Naive B cell (primary cell): ENCODE measurements at regions not wholly inside any gene's neighbourhood (a gene's known extent, or its start where the extent isn't known, plus 50 kb on each side); places are given as distances from the start of the nearest gene placed in this dataset.
"Not testable (repeated sequence)": the region's sequence is repeated elsewhere in the genome, so short reads cannot be mapped to it uniquely, and the experiment has no call there.

Experiments used
- ATAC-seq, 2 donors: fragments of 150-1000 bp; cut with Tn5 transposase; 2 replicates each; pipeline ENCODE4 v1.10.0; 2021; ENCODE audit warnings: low read depth in 2 of 2, mild to moderate bottlenecking in 2 of 2, moderate library complexity in 2 of 2
- DNase-seq: peaks from one replicate; pipeline ENCODE4 v3.0.0; 2022
- H3K27ac Mint-ChIP-seq, 6 donors: one replicate each; pipeline ENCODE4 v1.8.0; 2020 to 2022; ENCODE audit warnings: mild to moderate bottlenecking in 6 of 6, mixed read lengths in 6 of 6, moderate library complexity in 5 of 6, inconsistent platforms in 2 of 6
- H3K27me3 Mint-ChIP-seq, 3 donors: one replicate each; pipeline ENCODE4 v1.8.0; 2021 to 2022; ENCODE audit warnings: mixed read lengths in 3 of 3, mild to moderate bottlenecking in 1 of 3
- H3K36me3 Mint-ChIP-seq, 2 donors: one replicate each; pipeline ENCODE4 v1.8.0; 2020 to 2022; ENCODE audit warnings: mixed read lengths in 2 of 2, inconsistent platforms in 1 of 2, mild to moderate bottlenecking in 1 of 2
- H3K4me1 Mint-ChIP-seq, 3 donors: one replicate each; pipeline ENCODE4 v1.8.0; 2020 to 2022; ENCODE audit warnings: mixed read lengths in 3 of 3, inconsistent platforms in 1 of 3, mild to moderate bottlenecking in 1 of 3, moderate library complexity in 1 of 3
- H3K4me3 Mint-ChIP-seq, 8 donors: one replicate each; pipeline ENCODE4 v1.8.0; 2020 to 2022; ENCODE audit warnings: mild to moderate bottlenecking in 8 of 8, mixed read lengths in 8 of 8, moderate library complexity in 8 of 8, inconsistent platforms in 2 of 8
- H3K9me3 Mint-ChIP-seq, 7 donors: one replicate each; pipeline ENCODE4 v1.8.0; 2020 to 2022; ENCODE audit warnings: mixed read lengths in 7 of 7, mild to moderate bottlenecking in 5 of 7, inconsistent platforms in 2 of 7, moderate library complexity in 1 of 7

DNA sequence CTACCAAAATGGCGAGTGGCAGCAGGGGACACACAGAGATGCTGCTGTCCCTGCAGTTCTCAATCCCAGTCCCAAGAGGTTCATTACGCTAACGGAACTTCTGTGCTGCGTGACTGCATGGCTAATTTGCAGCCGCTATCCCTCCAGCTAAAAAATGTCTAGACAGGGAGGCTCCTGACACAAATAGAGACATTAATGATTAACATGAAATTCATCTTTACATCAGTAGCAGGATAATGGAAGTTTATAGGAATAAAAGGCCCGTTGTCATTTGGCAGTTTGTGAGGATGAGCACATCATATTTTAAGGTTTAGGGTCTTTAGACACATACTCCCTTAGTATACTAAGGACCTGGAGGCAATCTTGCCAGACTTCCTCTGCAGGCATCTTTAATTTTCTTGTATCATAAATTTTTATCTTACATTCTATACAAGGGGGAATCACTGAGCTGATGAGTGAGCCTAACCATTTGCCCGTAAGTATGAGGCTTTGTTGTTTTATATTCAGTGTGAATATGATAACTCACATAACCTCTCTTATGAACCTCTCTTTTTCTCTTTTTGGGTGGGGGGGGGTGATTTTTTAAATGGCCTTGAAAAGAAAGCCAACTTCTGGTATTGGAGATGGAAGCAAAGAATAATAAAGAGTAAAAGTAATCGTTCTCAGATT is 99.8 kb upstream of the OR9G4 start:
- Mint-ChIP-seq H3K36me3 (no peaks in the 10 kb centered on the region), H3K4me1 (no peaks in the 10 kb centered on the region), H3K9me3 (peaks cover 0 to 3% (median 0%) of the 10 kb centered on the region in 7 donors), H3K27me3 (peaks cover 0 to 6% (median 0%) of the 10 kb centered on the region in 3 donors), H3K27ac (no peak overlapping the region), H3K4me3 (no peak overlapping the region)
- ATAC-seq (no peak), DNase-seq (no peak)

GRCh38 chr11:56846631-56847576 is 98.4 kb upstream of the OR9G4 start:
- no peaks in the 10 kb centered on the region for H3K36me3 Mint-ChIP-seq
- H3K4me1 Mint-ChIP-seq: no peaks in the 10 kb centered on the region
- ATAC-seq: no peak
- no peak for DNase-seq
- no peak overlapping the region for H3K27ac Mint-ChIP-seq
- no peak overlapping the region for H3K4me3 Mint-ChIP-seq
- H3K9me3 Mint-ChIP-seq: peaks cover 0 to 3% (median 0%) of the 10 kb centered on the region in 7 donors
- H3K27me3 Mint-ChIP-seq: peaks cover 0 to 6% (median 0%) of the 10 kb centered on the region in 3 donors

GRCh38 chr11:56845121-56845732 is 96.7 kb upstream of the OR9G4 start:
- DNase-seq: no peak
- no peaks in the 10 kb centered on the region for H3K36me3 Mint-ChIP-seq
- peaks cover 0 to 6% (median 0%) of the 10 kb centered on the region in 3 donors for H3K27me3 Mint-ChIP-seq
- H3K4me3 Mint-ChIP-seq: no peak overlapping the region
- no peak overlapping the region for H3K27ac Mint-ChIP-seq
- ATAC-seq: no peak
- peaks cover 0 to 3% (median 0%) of the 10 kb centered on the region in 7 donors for H3K9me3 Mint-ChIP-seq
- no peaks in the 10 kb centered on the region for H3K4me1 Mint-ChIP-seq

DNA sequence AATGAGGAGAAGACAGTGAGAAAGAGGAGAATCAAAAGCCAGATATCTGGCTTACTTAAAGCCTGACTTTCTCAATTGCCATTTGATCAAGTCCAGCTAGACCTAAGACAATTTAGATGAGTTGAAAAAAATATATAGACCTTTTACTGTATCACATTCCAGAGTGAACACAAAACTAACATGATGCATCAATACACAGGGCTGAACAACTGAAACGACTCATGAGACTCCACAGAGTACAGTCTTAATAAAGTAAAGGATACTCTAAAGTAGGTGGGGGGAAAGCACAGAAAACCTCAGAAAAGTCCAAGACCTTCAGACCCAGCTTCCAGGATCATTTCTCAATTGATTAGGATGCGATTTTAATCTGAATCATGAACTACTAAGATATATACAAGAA is 95.3 kb upstream of the OR9G4 start:
- H3K9me3 Mint-ChIP-seq: peaks cover 0 to 3% (median 0%) of the 10 kb centered on the region in 7 donors
- H3K4me1 Mint-ChIP-seq: no peaks in the 10 kb centered on the region
- no peak overlapping the region for H3K27ac Mint-ChIP-seq
- H3K4me3 Mint-ChIP-seq: no peak overlapping the region
- no peak for DNase-seq
- H3K27me3 Mint-ChIP-seq: peaks cover 0 to 6% (median 5%) of the 10 kb centered on the region in 3 donors
- H3K36me3 Mint-ChIP-seq: no peaks in the 10 kb centered on the region
- no peak for ATAC-seq

DNA sequence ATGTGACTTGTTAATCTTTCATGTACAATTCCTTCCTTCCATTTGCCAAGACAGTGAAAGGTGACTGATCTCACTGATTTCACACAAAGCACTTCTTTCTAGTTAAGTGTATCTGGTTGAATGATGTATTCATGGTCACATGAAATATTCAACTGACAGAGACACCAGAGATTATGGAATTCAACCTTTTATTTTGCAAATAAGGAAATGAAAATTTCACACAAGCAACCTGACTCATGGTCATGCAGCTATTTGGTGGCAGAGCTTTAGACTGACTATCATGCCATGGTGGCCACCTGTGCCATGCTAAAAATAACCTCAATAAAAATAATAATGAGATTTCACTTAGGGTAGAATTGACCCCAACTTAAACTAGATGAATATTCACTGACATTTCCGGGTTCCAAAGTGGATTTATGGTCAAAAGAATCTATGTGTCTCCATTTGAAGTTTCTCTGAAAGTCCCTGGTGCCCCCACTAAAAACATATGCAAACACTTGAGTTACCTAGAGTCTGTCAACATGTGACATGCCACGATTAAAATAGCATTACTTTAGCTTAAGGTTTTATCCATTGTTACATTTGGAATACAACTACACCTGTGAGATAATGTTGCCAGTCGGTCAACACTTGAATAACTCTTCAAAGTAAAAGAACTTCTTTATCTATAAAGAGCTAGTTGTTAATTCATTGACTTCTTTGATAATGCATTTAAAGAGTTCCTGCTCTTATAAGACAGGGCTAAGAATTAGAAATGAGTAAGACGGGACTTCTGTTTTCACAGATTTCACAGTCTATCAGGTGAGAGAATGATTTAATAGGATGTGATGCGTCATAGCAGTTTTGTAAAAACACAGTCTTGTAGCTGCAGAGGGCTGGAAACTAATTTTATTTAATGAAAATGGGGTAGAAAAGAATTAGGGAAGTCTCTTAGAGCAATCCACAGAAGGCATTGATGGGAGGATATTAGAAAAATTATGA is 94.6 kb upstream of the OR9G4 start:
- no peak for DNase-seq
- no peak for ATAC-seq
- H3K27me3 Mint-ChIP-seq: peaks cover 0 to 6% (median 5%) of the 10 kb centered on the region in 3 donors
- H3K4me3 Mint-ChIP-seq: no peak overlapping the region
- no peak overlapping the region for H3K27ac Mint-ChIP-seq
- H3K4me1 Mint-ChIP-seq: no peaks in the 10 kb centered on the region
- no peaks in the 10 kb centered on the region for H3K36me3 Mint-ChIP-seq
- H3K9me3 Mint-ChIP-seq: peaks cover 0 to 3% (median 0%) of the 10 kb centered on the region in 7 donors

DNA sequence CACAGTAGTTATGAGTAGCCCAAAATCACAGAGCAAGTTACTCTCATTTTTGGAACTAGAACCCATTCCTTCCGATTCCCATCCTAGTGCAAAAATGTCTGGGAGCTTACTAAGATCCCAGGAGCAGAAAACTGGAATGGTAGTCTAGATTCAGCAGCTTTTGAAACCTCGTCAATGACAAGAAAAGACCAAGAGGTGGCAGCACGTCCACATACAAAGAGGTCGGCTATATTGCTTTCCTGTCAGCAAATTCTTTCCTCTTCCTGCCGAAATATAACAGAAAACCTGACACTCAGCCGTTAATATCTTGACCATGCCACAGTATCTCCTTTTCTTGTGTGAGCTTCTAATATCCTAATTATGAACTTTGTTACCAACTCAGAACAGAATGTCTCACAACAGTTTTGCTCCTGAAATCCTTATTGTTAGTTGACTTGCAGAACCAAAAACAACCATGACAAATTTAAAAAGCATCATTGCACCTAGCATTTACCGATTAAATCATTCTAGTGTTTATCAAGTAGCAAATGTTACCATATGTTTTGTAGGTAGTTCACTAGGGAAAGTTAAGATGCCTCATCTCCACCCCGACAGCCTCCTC is 92.8 kb upstream of the OR9G4 start:
- DNase-seq (no peak), ATAC-seq (no peak)
- Mint-ChIP-seq H3K36me3 (no peaks in the 10 kb centered on the region), H3K27ac (no peak overlapping the region), H3K4me3 (no peak overlapping the region), H3K27me3 (peaks cover 0 to 5% (median 0%) of the 10 kb centered on the region in 3 donors), H3K4me1 (no peaks in the 10 kb centered on the region), H3K9me3 (peaks cover 0 to 3% (median 0%) of the 10 kb centered on the region in 7 donors)

DNA sequence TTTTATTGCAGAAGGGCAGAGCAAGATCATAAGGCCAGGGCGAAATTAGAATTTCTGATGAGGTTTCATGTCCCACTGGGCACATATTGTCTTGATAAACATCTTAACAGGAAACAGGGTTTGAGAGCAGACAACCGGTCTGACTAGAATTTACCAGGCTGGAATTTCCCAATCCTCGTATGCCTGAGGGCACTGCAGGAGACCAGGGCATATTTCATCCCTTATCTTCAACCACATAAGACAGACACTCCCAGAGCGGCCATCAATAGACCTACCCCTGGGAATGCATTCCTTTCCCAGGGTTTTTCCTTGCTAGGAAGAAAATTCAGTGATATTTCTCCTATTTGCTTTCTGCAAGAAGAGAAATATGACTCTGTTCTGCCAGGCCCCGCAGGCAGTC is 78.9 kb upstream of the OR9G4 start:
- not testable (repeated sequence) for ATAC-seq, H3K4me3 Mint-ChIP-seq, H3K36me3 Mint-ChIP-seq, H3K27ac Mint-ChIP-seq, H3K4me1 Mint-ChIP-seq, H3K27me3 Mint-ChIP-seq, DNase-seq
- peaks cover 5 to 40% (median 13%) of the 10 kb centered on the region in 7 donors for H3K9me3 Mint-ChIP-seq

DNA sequence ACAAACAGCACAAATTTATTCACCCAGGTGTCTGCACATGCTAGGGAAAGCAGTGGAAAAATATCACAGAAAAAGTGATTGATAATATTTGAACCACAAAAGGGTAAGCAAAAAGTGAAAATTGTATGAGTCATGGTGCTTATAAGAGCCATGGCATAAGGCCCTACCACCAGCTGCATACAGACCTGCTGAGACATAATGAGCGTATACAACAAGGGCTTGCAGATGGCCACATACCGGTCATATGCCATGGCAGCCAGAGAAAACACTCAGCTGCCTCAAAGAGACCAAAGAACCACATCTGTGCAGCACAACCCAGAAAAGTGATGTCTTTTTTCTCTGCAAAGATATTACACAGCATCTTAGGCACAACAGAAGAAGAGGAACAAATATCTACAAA is 71.4 kb upstream of the OR9G4 start:
- Mint-ChIP-seq H3K9me3 (peaks cover 0 to 5% (median 0%) of the 10 kb centered on the region in 7 donors), H3K27ac (no peak overlapping the region), H3K36me3 (no peaks in the 10 kb centered on the region), H3K27me3 (no peaks in the 10 kb centered on the region), H3K4me3 (no peak overlapping the region), H3K4me1 (no peaks in the 10 kb centered on the region)
- DNase-seq (no peak), ATAC-seq (no peak)

DNA sequence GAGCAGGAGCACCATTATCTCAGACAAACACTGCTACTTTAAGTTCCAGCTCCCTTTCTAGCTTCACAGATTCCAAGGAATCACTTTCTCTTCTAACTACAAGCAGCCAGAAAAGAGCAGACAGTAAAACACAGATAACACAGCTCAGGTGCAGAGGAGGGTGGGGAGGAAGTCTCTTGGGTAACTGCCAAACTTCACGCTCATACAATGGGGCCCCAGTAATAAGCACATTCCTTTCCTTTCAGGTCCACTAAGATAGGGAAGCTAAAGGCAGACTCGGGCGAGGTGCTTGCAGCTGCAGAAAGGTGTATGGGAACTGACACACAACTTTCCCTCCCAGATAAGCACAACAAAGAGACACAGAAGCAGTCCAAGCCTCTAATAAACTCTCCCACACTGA is 69.2 kb upstream of the OR9G4 start:
- Mint-ChIP-seq H3K9me3 (peaks cover 0 to 5% (median 0%) of the 10 kb centered on the region in 7 donors), H3K27me3 (no peaks in the 10 kb centered on the region), H3K4me3 (no peak overlapping the region), H3K36me3 (no peaks in the 10 kb centered on the region), H3K27ac (no peak overlapping the region), H3K4me1 (no peaks in the 10 kb centered on the region)
- no peak for ATAC-seq
- DNase-seq: no peak

- H3K27me3 Mint-ChIP-seq: no peaks in the 10 kb centered on the region
- DNase-seq (no peak), ATAC-seq (no peak)
- H3K9me3 Mint-ChIP-seq: peaks cover 0 to 5% (median 0%) of the 10 kb centered on the region in 7 donors
- no peaks in the 10 kb centered on the region for H3K36me3 Mint-ChIP-seq
- H3K4me3 Mint-ChIP-seq: no peak overlapping the region
- H3K4me1 Mint-ChIP-seq: no peaks in the 10 kb centered on the region
- H3K27ac Mint-ChIP-seq: no peak overlapping the region
Measured at GRCh38 chr11:56816259-56816658, 67.8 kb upstream of the OR9G4 start.

GRCh38 chr11:56808326-56808725 is 59.8 kb upstream of the OR9G4 start:
- Mint-ChIP-seq H3K4me1 (no peaks in the 10 kb centered on the region), H3K36me3 (no peaks in the 10 kb centered on the region), H3K27me3 (no peaks in the 10 kb centered on the region), H3K27ac (no peak overlapping the region), H3K4me3 (no peak overlapping the region), H3K9me3 (peaks cover 0 to 30% (median 5%) of the 10 kb centered on the region in 7 donors)
- DNase-seq (no peak), ATAC-seq (no peak)

- Mint-ChIP-seq H3K27ac (no peak overlapping the region), H3K27me3 (no peaks in the 10 kb centered on the region), H3K36me3 (no peaks in the 10 kb centered on the region), H3K9me3 (peaks cover 0 to 6% (median 2%) of the 10 kb centered on the region in 7 donors), H3K4me3 (no peak overlapping the region), H3K4me1 (no peaks in the 10 kb centered on the region)
- no peak for ATAC-seq
- no peak for DNase-seq
Measured at GRCh38 chr11:56799691-56800210, 51.3 kb upstream of the OR9G4 start.
